ENCODE measurements at regions not wholly inside any gene's neighbourhood (a gene's known extent, or its start where the extent isn't known, plus 50 kb on each side); places are given as distances from the start of the nearest gene placed in this dataset.

GRCh38 chr2:19804639-19805260 is 97.0 kb downstream of the TTC32 start:
- H3K4me3 Mint-ChIP-seq: no peak overlapping the region
- H3K36me3 Mint-ChIP-seq (ENCODE audit: low read depth): no peaks in the 10 kb centered on the region
- H3K4me1 Mint-ChIP-seq (ENCODE audit: low read depth): no peaks in the 10 kb centered on the region
- H3K27ac Mint-ChIP-seq: no peak overlapping the region
- intact Hi-C loops (cut with micrococcal nuclease): no loop called here
- peaks cover 3% of the 10 kb centered on the region for H3K27me3 Mint-ChIP-seq
- no peaks in the 10 kb centered on the region for H3K9me3 Mint-ChIP-seq

- Mint-ChIP-seq H3K4me1 (ENCODE audit: low read depth) (no peaks in the 10 kb centered on the region), H3K36me3 (ENCODE audit: low read depth) (no peaks in the 10 kb centered on the region), H3K27ac (no peak overlapping the region), H3K4me3 (no peak overlapping the region), H3K27me3 (peaks cover 3% of the 10 kb centered on the region), H3K9me3 (no peaks in the 10 kb centered on the region)
- intact Hi-C loops (cut with micrococcal nuclease): no loop called here
Observed at GRCh38 chr2:19802086-19802841, 99.5 kb downstream of the TTC32 start.

GRCh38 chr2:19801367-19802080 is 100.3 kb downstream of the TTC32 start:
- no peaks in the 10 kb centered on the region for H3K9me3 Mint-ChIP-seq
- H3K4me3 Mint-ChIP-seq: no peak overlapping the region
- H3K27ac Mint-ChIP-seq: no peak overlapping the region
- intact Hi-C loops (cut with micrococcal nuclease): no loop called here
- H3K27me3 Mint-ChIP-seq: peaks cover 2% of the 10 kb centered on the region
- no peaks in the 10 kb centered on the region for H3K36me3 Mint-ChIP-seq (ENCODE audit: low read depth)
- no peaks in the 10 kb centered on the region for H3K4me1 Mint-ChIP-seq (ENCODE audit: low read depth)

GRCh38 chr2:19800796-19801195 is 101.0 kb downstream of the TTC32 start:
- H3K36me3 Mint-ChIP-seq (ENCODE audit: low read depth): no peaks in the 10 kb centered on the region
- intact Hi-C loops (cut with micrococcal nuclease): no loop called here
- no peak overlapping the region for H3K27ac Mint-ChIP-seq
- H3K4me3 Mint-ChIP-seq: no peak overlapping the region
- H3K27me3 Mint-ChIP-seq: peaks cover 2% of the 10 kb centered on the region
- no peaks in the 10 kb centered on the region for H3K9me3 Mint-ChIP-seq
- H3K4me1 Mint-ChIP-seq (ENCODE audit: low read depth): no peaks in the 10 kb centered on the region

- H3K9me3 Mint-ChIP-seq: no peaks in the 10 kb centered on the region
Observed at GRCh38 chr2:19799881-19800780, 101.7 kb downstream of the TTC32 start.

GRCh38 chr2:19797871-19798270 is 103.9 kb downstream of the TTC32 start:
- H3K27me3 Mint-ChIP-seq: peaks cover 4% of the 10 kb centered on the region
- H3K9me3 Mint-ChIP-seq: no peaks in the 10 kb centered on the region
- intact Hi-C loops (cut with micrococcal nuclease): no loop called here
- H3K4me3 Mint-ChIP-seq: no peak overlapping the region
- no peaks in the 10 kb centered on the region for H3K36me3 Mint-ChIP-seq (ENCODE audit: low read depth)
- peaks cover 3% of the 10 kb centered on the region for H3K4me1 Mint-ChIP-seq (ENCODE audit: low read depth)
- no peak overlapping the region for H3K27ac Mint-ChIP-seq

More at GRCh38 chr2:19799881-19800780, 101.7 kb downstream of the TTC32 start:
- no peak overlapping the region for H3K4me3 Mint-ChIP-seq
- H3K27me3 Mint-ChIP-seq: peaks cover 2% of the 10 kb centered on the region
- H3K4me1 Mint-ChIP-seq (ENCODE audit: low read depth): no peaks in the 10 kb centered on the region
- no peaks in the 10 kb centered on the region for H3K36me3 Mint-ChIP-seq (ENCODE audit: low read depth)
- intact Hi-C loops (cut with micrococcal nuclease): no loop called here
- H3K27ac Mint-ChIP-seq: no peak overlapping the region

- Mint-ChIP-seq H3K27me3 (peaks cover 4% of the 10 kb centered on the region), H3K36me3 (ENCODE audit: low read depth) (no peaks in the 10 kb centered on the region), H3K4me1 (ENCODE audit: low read depth) (peaks cover 9% of the 10 kb centered on the region), H3K27ac (no peak overlapping the region), H3K4me3 (no peak overlapping the region), H3K9me3 (no peaks in the 10 kb centered on the region)
- intact Hi-C loops (cut with micrococcal nuclease): no loop called here
Observed at GRCh38 chr2:19797243-19797810, 104.5 kb downstream of the TTC32 start.

- intact Hi-C loops (cut with micrococcal nuclease): no loop called here
- peaks cover 4% of the 10 kb centered on the region for H3K27me3 Mint-ChIP-seq
- no peak overlapping the region for H3K4me3 Mint-ChIP-seq
- no peaks in the 10 kb centered on the region for H3K36me3 Mint-ChIP-seq (ENCODE audit: low read depth)
- no peak overlapping the region for H3K27ac Mint-ChIP-seq
- peaks cover 9% of the 10 kb centered on the region for H3K4me1 Mint-ChIP-seq (ENCODE audit: low read depth)
- no peaks in the 10 kb centered on the region for H3K9me3 Mint-ChIP-seq
Observed at GRCh38 chr2:19796035-19796695, 105.6 kb downstream of the TTC32 start.

- no peaks in the 10 kb centered on the region for H3K9me3 Mint-ChIP-seq
- H3K4me3 Mint-ChIP-seq: no peak overlapping the region
- intact Hi-C loops (cut with micrococcal nuclease): no loop called here
- H3K36me3 Mint-ChIP-seq (ENCODE audit: low read depth): no peaks in the 10 kb centered on the region
- H3K4me1 Mint-ChIP-seq (ENCODE audit: low read depth): peaks cover 9% of the 10 kb centered on the region
- H3K27ac Mint-ChIP-seq: no peak overlapping the region
- peaks cover 10% of the 10 kb centered on the region for H3K27me3 Mint-ChIP-seq
Observed at GRCh38 chr2:19793132-19793750, 108.5 kb downstream of the TTC32 start.

- H3K36me3 Mint-ChIP-seq (ENCODE audit: low read depth): no peaks in the 10 kb centered on the region
- intact Hi-C loops (cut with micrococcal nuclease): no loop called here
- H3K27ac Mint-ChIP-seq: no peak overlapping the region
- H3K4me1 Mint-ChIP-seq (ENCODE audit: low read depth): peaks cover 30% of the 10 kb centered on the region
- H3K27me3 Mint-ChIP-seq: peaks cover 10% of the 10 kb centered on the region
- H3K9me3 Mint-ChIP-seq: no peaks in the 10 kb centered on the region
- H3K4me3 Mint-ChIP-seq: no peak overlapping the region
Observed at GRCh38 chr2:19790291-19790690, 111.5 kb downstream of the TTC32 start.

GRCh38 chr2:19787134-19787533 is 114.6 kb downstream of the TTC32 start:
- Mint-ChIP-seq H3K36me3 (ENCODE audit: low read depth) (no peaks in the 10 kb centered on the region), H3K9me3 (peaks cover 10% of the 10 kb centered on the region), H3K27ac (peak overlapping the region; percentile 71), H3K4me3 (no peak overlapping the region), H3K4me1 (ENCODE audit: low read depth) (peaks cover 21% of the 10 kb centered on the region), H3K27me3 (peaks cover 7% of the 10 kb centered on the region)
- intact Hi-C loops (cut with micrococcal nuclease): loop anchor here (10.0 kb wide), 1 partner anchor 442 kb away; no protein-coding TSS in a partner anchor

- Mint-ChIP-seq H3K27me3 (peaks cover 9% of the 10 kb centered on the region), H3K27ac (peak overlapping the region; percentile 71), H3K9me3 (peaks cover 10% of the 10 kb centered on the region), H3K4me1 (ENCODE audit: low read depth) (peaks cover 21% of the 10 kb centered on the region), H3K36me3 (ENCODE audit: low read depth) (no peaks in the 10 kb centered on the region), H3K4me3 (no peak overlapping the region)
- intact Hi-C loops (cut with micrococcal nuclease): loop anchor here (10.0 kb wide), 1 partner anchor 442 kb away; no protein-coding TSS in a partner anchor
Observed at GRCh38 chr2:19786408-19787058, 115.2 kb downstream of the TTC32 start.
